PFSK-1 (cell line): ENCODE measurements at regions not wholly inside any gene's neighbourhood (a gene's known extent, or its start where the extent isn't known, plus 50 kb on each side); places are given as distances from the start of the nearest gene placed in this dataset.

ENCODE experiments used
- FOXP2 ChIP-seq: optimal IDR thresholded peaks from 2 replicates; pipeline ENCODE3; 2011; ENCODE audit warnings: borderline replicate concordance, control low read depth, inconsistent platforms; ENCODE audit not compliant: insufficient read depth; ENCODE audit errors: extremely low read length, extremely low read depth
- POLR2AphosphoS5 ChIP-seq: IDR thresholded peaks from 2 replicates; pipeline ENCODE4 v1.6.1; 2012; ENCODE audit warnings: low read depth, mild to moderate bottlenecking, control low read depth, low read length, moderate library complexity
- REST ChIP-seq, 2 experiments: IDR thresholded peaks; 2 replicates each; pipeline versions ENCODE4 v1.6.1 to v1.8.0; 2011 to 2012; ENCODE audit warnings: low read depth in 2 of 2, low read length in 2 of 2, control low read depth in 1 of 2, inconsistent platforms in 1 of 2, mild to moderate bottlenecking in 1 of 2, moderate library complexity in 1 of 2; ENCODE audit not compliant: insufficient read depth in 1 of 2
- SIN3A ChIP-seq: IDR thresholded peaks from 2 replicates; pipeline ENCODE4 v1.6.1; 2012; ENCODE audit warnings: mild to moderate bottlenecking, low read length, moderate library complexity, borderline replicate concordance; ENCODE audit not compliant: insufficient read depth
- TAF1 ChIP-seq: IDR thresholded peaks from 2 replicates; pipeline ENCODE4 v1.6.1; 2012; ENCODE audit warnings: low read length, control low read depth, borderline replicate concordance; ENCODE audit not compliant: insufficient read depth

GRCh38 chr9:109855540-109855939 is 75.5 kb downstream of the PALM2AKAP2 start:
- TF ChIP-seq POLR2AphosphoS5 (no peak), TAF1 (no peak), REST (IDR thresholded peaks at IDR 0.05; ENCODE audit: insufficient read depth in 1 of 2, low read depth in 2 of 2, low read length in 2 of 2) (no peak), FOXP2 (no peak), SIN3A (no peak)
